ENCODE measurements at regions not wholly inside any gene's neighbourhood (a gene's known extent, or its start where the extent isn't known, plus 50 kb on each side); places are given as distances from the start of the nearest gene placed in this dataset.

DNA sequence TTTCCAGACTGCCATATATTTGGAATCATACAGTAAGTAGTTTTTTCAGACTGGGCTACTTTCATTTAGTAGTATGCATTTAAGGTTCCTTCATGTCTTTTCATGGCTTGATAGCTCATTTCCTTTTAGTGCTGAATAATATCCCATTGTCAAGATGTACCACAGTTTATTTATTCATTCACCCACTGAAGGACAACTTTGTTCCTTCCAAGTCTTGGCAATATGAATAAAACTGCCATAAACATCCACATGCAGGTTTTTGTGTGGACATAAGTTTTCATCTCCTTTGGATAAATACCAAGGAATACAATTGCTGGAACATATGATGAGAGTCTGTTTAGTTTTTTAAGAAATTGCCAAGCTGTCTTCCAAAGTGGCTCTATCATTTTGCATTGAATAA, 366.4 kb upstream of the NFIA start:
- RAD21 ChIA-PET (ENCODE audit: low non-redundant PET in 1 of 2, low total read pairs in 2 of 2, uncharacterized antibody in 2 of 2, unreplicated experiment in 2 of 2): no interaction called here

More for the DNA sequence above, 366.4 kb upstream of the NFIA start:
- H3K27me3 ChIP-seq (ENCODE audit: insufficient read depth, low read length): no peaks in the 10 kb centered on the region; the same call in none of the 2 replicates
- H3K4me3 ChIP-seq (replicated peaks in 1 of 2; ENCODE audit: low read depth in 1 of 2, low read length in 2 of 2): no peak overlapping the region
- no peaks in the 10 kb centered on the region for H3K79me2 ChIP-seq (ENCODE audit: insufficient read depth, low read length)
- H2AFZ ChIP-seq (ENCODE audit: low read depth, low read length, poor library complexity, severe bottlenecking): no peak overlapping the region
- no peaks in the 10 kb centered on the region for H3K9me2 ChIP-seq (ENCODE audit: insufficient read depth)
- intact Hi-C loops (cut with micrococcal nuclease): no loop called here
- CTCF ChIA-PET: no interaction called here
- H3K36me3 ChIP-seq (ENCODE audit: control insufficient read depth in 1 of 2, insufficient read depth in 2 of 2, low read length in 2 of 2): no peaks in the 10 kb centered on the region
- TF ChIP-seq, protein P1, sequence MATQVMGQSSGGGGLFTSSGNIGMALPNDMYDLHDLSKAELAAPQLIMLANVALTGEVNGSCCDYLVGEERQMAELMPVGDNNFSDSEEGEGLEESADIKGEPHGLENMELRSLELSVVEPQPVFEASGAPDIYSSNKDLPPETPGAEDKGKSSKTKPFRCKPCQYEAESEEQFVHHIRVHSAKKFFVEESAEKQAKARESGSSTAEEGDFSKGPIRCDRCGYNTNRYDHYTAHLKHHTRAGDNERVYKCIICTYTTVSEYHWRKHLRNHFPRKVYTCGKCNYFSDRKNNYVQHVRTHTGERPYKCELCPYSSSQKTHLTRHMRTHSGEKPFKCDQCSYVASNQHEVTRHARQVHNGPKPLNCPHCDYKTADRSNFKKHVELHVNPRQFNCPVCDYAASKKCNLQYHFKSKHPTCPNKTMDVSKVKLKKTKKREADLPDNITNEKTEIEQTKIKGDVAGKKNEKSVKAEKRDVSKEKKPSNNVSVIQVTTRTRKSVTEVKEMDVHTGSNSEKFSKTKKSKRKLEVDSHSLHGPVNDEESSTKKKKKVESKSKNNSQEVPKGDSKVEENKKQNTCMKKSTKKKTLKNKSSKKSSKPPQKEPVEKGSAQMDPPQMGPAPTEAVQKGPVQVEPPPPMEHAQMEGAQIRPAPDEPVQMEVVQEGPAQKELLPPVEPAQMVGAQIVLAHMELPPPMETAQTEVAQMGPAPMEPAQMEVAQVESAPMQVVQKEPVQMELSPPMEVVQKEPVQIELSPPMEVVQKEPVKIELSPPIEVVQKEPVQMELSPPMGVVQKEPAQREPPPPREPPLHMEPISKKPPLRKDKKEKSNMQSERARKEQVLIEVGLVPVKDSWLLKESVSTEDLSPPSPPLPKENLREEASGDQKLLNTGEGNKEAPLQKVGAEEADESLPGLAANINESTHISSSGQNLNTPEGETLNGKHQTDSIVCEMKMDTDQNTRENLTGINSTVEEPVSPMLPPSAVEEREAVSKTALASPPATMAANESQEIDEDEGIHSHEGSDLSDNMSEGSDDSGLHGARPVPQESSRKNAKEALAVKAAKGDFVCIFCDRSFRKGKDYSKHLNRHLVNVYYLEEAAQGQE (IDR thresholded peaks at IDR 0.05; ENCODE audit: low read depth): no peak
- TF ChIP-seq, protein P2, sequence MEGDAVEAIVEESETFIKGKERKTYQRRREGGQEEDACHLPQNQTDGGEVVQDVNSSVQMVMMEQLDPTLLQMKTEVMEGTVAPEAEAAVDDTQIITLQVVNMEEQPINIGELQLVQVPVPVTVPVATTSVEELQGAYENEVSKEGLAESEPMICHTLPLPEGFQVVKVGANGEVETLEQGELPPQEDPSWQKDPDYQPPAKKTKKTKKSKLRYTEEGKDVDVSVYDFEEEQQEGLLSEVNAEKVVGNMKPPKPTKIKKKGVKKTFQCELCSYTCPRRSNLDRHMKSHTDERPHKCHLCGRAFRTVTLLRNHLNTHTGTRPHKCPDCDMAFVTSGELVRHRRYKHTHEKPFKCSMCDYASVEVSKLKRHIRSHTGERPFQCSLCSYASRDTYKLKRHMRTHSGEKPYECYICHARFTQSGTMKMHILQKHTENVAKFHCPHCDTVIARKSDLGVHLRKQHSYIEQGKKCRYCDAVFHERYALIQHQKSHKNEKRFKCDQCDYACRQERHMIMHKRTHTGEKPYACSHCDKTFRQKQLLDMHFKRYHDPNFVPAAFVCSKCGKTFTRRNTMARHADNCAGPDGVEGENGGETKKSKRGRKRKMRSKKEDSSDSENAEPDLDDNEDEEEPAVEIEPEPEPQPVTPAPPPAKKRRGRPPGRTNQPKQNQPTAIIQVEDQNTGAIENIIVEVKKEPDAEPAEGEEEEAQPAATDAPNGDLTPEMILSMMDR (IDR thresholded peaks at IDR 0.05 in 2 of 3, conservative IDR thresholded peaks at IDR 0.05 in 1 of 3; ENCODE audit: borderline replicate concordance in 1 of 3, insufficient read depth in 1 of 3, low read depth in 2 of 3, low read length in 2 of 3): no peak
- TF ChIP-seq EZH2phosphoT487 (IDR thresholded peaks at IDR 0.05; ENCODE audit: borderline replicate concordance) (no peak), SIN3A (IDR thresholded peaks at IDR 0.05; ENCODE audit: low read depth) (no peak), SP1 (IDR thresholded peaks at IDR 0.05; ENCODE audit: low read depth) (no peak), CEBPB (IDR thresholded peaks at IDR 0.05; ENCODE audit: low read depth) (no peak), POLR2AphosphoS5 (IDR thresholded peaks at IDR 0.05; ENCODE audit: low read depth, low read length) (no peak), YY1 (IDR thresholded peaks at IDR 0.05; ENCODE audit: extremely low read depth, insufficient replicate concordance, low read depth, low read length) (no peak)
- H4K20me1 ChIP-seq (ENCODE audit: insufficient read depth): no peaks in the 10 kb centered on the region
- no peak for DNase-seq (ENCODE audit: low read depth, low spot score)
- no peak overlapping the region for H3K4me2 ChIP-seq (ENCODE audit: low read length)
- no peak overlapping the region for H3K9ac ChIP-seq (ENCODE audit: low read length)
- H3K27ac ChIP-seq (ENCODE audit: low read depth, low read length): no peak overlapping the region
- H3K9me3 ChIP-seq (ENCODE audit: control insufficient read depth in 1 of 2, insufficient read depth in 1 of 2, low read depth in 1 of 2, low read length in 2 of 2): no peaks in the 10 kb centered on the region
- ATAC-seq: no peak
- POLR2A ChIA-PET: no interaction called here
- BruUV-seq (replicated peaks): no TSS peak
- H3K4me1 ChIP-seq (ENCODE audit: control insufficient read depth in 1 of 2, insufficient read depth in 2 of 2, low read length in 2 of 2): no peaks in the 10 kb centered on the region

Measured in HCT116 (cell line).